ENCODE measurements at regions not wholly inside any gene's neighbourhood (a gene's known extent, or its start where the extent isn't known, plus 50 kb on each side); places are given as distances from the start of the nearest gene placed in this dataset.
A peak's percentile ranks its signal among the peaks of the same experiment; 100 is the strongest.

GRCh38 chr2:21307037-21307436 is 183.3 kb downstream of the TDRD15 start:
- intact Hi-C loops (cut with DNase I) = no loop called here
- Histone ChIP-seq H3K4me3 (no peak overlapping the region), H3K36me3 (ENCODE audit: insufficient read depth in 1 of 2, low read depth in 1 of 2) (no peaks in the 10 kb centered on the region), H3K4me1 (no peaks in the 10 kb centered on the region), H3K27me3 (ENCODE audit: insufficient read depth in 3 of 3, low read length in 2 of 3) (no peaks in the 10 kb centered on the region), H3K9me3 (no peaks in the 10 kb centered on the region), H3K27ac (no peak overlapping the region)
- ATAC-seq (no peak), DNase-seq (no peak)
- WGBS, 3 donors = 94 to 98% (median 97%) methylated on average over 1 of the region's 1 CpG
- TF ChIP-seq CTCF (IDR thresholded peaks at IDR 0.05) = no peak

GRCh38 chr2:21310493-21310892 is 186.7 kb downstream of the TDRD15 start:
- ATAC-seq (no peak), DNase-seq (no peak)
- WGBS, 3 donors = 38 to 52% (median 46%) methylated on average over 1 of the region's 1 CpG
- Histone ChIP-seq H3K4me3 (no peak overlapping the region), H3K27me3 (ENCODE audit: insufficient read depth in 3 of 3, low read length in 2 of 3) (no peaks in the 10 kb centered on the region), H3K27ac (no peak overlapping the region), H3K4me1 (no peaks in the 10 kb centered on the region), H3K36me3 (ENCODE audit: insufficient read depth in 1 of 2, low read depth in 1 of 2) (no peaks in the 10 kb centered on the region), H3K9me3 (no peaks in the 10 kb centered on the region)
- TF ChIP-seq CTCF (IDR thresholded peaks at IDR 0.05) = no peak
- intact Hi-C loops (cut with DNase I) = loop anchor here in 1 of 2 donors (10.0 kb wide), 1 partner anchor 136 kb away; no protein-coding TSS in a partner anchor

GRCh38 chr2:21314322-21314835 is 190.6 kb downstream of the TDRD15 start:
- intact Hi-C loops (cut with DNase I) = loop anchor here in 1 of 2 donors (10.0 kb wide), 1 partner anchor 140 kb away; no protein-coding TSS in a partner anchor
- no peak for TF ChIP-seq CTCF (IDR thresholded peaks at IDR 0.05)
- no peaks in the 10 kb centered on the region for H3K36me3 ChIP-seq (ENCODE audit: insufficient read depth in 1 of 2, low read depth in 1 of 2)
- H3K27me3 ChIP-seq (ENCODE audit: insufficient read depth in 3 of 3, low read length in 2 of 3) = no peaks in the 10 kb centered on the region
- DNase-seq (no peak), ATAC-seq (no peak)
- no peaks in the 10 kb centered on the region for H3K9me3 ChIP-seq
- H3K4me3 ChIP-seq = no peak overlapping the region
- H3K4me1 ChIP-seq = no peaks in the 10 kb centered on the region
- H3K27ac ChIP-seq = no peak overlapping the region
- WGBS, 3 donors = 24 to 56% (median 32%) methylated on average over 2 of the region's 2 CpGs

GRCh38 chr2:21317131-21317530 is 193.4 kb downstream of the TDRD15 start:
- Histone ChIP-seq H3K27ac (no peak overlapping the region), H3K27me3 (ENCODE audit: insufficient read depth in 3 of 3, low read length in 2 of 3) (no peaks in the 10 kb centered on the region), H3K9me3 (no peaks in the 10 kb centered on the region), H3K4me1 (no peaks in the 10 kb centered on the region), H3K4me3 (no peak overlapping the region), H3K36me3 (ENCODE audit: insufficient read depth in 1 of 2, low read depth in 1 of 2) (no peaks in the 10 kb centered on the region)
- DNase-seq (peak; percentile 18 to 42), ATAC-seq (peak in 1 of 4 donors; percentile 49)
- intact Hi-C loops (cut with DNase I) = loop anchor here (2.0 to 10.0 kb wide), 3 partner anchors 140 to 275 kb away; partner anchors contain the start of gene APOB (in 2 of the 2)
- TF ChIP-seq CTCF (IDR thresholded peaks at IDR 0.05) = peak; percentile 53
- WGBS, 3 donors = 20 to 24% (median 22%) methylated on average over 10 of the region's 10 CpGs

- 90 to 94% (median 92%) methylated on average over 2 of the region's 2 CpGs for WGBS, 3 donors
- Histone ChIP-seq H3K27ac (no peak overlapping the region), H3K9me3 (no peaks in the 10 kb centered on the region), H3K4me3 (no peak overlapping the region), H3K4me1 (no peaks in the 10 kb centered on the region), H3K36me3 (ENCODE audit: insufficient read depth in 1 of 2, low read depth in 1 of 2) (no peaks in the 10 kb centered on the region), H3K27me3 (ENCODE audit: insufficient read depth in 3 of 3, low read length in 2 of 3) (no peaks in the 10 kb centered on the region)
- DNase-seq = no peak
- no peak for TF ChIP-seq CTCF (IDR thresholded peaks at IDR 0.05)
- intact Hi-C loops (cut with DNase I) = loop anchor here (5.0 to 10.0 kb wide), 2 partner anchors 143 to 276 kb away; partner anchors contain the start of gene APOB (in 2 of the 2)
- no peak for ATAC-seq
Observed at GRCh38 chr2:21318263-21318662, 194.5 kb downstream of the TDRD15 start.

All from psoas muscle (tissue), 7 donors.